ENCODE measurements at regions not wholly inside any gene's neighbourhood (a gene's known extent, or its start where the extent isn't known, plus 50 kb on each side); places are given as distances from the start of the nearest gene placed in this dataset.

- no peak for TF ChIP-seq CTCF (IDR thresholded peaks at IDR 0.05; ENCODE audit: insufficient read depth, low read depth, low read length)
- TF ChIP-seq EZH2 (IDR thresholded peaks at IDR 0.05; ENCODE audit: insufficient read depth, low read length) = no peak
These were observed 226.3 kb downstream of the DEPDC1B start for GRCh38 chr5:60473654-60474053.
